ENCODE measurements at regions not wholly inside any gene's neighbourhood (a gene's known extent, or its start where the extent isn't known, plus 50 kb on each side); places are given as distances from the start of the nearest gene placed in this dataset.
"Not testable (repeated sequence)": the region's sequence is repeated elsewhere in the genome, so short reads cannot be mapped to it uniquely, and the experiment has no call there.

DNA sequence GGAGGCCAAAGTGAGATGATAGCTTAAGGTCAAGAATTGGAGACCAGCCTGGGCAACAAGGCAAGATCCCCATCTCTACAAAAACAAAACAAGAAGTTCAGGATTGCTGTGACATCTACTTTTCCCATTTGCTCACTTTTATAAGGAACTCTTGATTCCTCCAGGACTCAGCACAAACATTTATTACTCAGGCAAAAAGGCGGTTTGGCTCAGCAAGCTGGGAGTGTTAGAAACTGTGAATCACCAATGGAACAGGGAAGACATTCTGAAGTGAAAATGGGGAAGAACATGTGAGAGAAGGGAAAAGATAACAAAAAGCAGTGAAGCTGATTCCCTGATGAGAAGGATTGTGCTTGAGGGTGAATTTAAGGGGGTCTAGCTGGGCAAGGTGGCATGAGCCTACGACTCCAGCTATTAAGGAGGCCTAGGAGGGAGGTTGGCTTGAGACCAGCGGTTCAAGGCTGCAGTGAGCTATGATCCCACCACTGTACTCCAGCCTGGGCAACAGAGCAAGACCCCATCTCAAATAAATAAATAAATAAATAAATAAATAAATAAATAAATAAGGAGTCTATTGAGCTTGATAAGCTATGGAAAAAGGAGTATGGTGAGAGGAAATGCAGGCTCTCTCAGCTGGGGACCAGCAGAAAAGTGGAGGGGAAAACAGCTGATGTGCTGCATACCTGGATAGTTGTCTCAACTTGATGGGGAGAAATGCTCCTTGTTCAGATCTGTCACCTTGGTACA is 65.4 kb upstream of the HDDC2 start:
- no peaks in the 10 kb centered on the region for H3K4me1 ChIP-seq (ENCODE audit: control insufficient read depth, insufficient read depth, low read length, poor library complexity, severe bottlenecking)
- H3K36me3 ChIP-seq (ENCODE audit: control insufficient read depth, insufficient read depth, low read length): no peaks in the 10 kb centered on the region
- no peaks in the 10 kb centered on the region for H3K9me3 ChIP-seq (ENCODE audit: control insufficient read depth in 2 of 2, low read length in 2 of 2)
- no peak for ATAC-seq (ENCODE audit: low read depth in 2 of 2)
- H3K36me3 Mint-ChIP-seq: no peaks in the 10 kb centered on the region
- H3K27ac ChIP-seq (ENCODE audit: insufficient read depth, low read length, poor library complexity, severe bottlenecking): no peak overlapping the region
- no peak overlapping the region for H3K4me3 ChIP-seq (ENCODE audit: low read depth, low read length)
- DNase-seq: no peak
- H3K27me3 Mint-ChIP-seq: peaks cover 30% of the 10 kb centered on the region
- peaks cover 0 to 3% (median 0%) of the 10 kb centered on the region in 7 donors for H3K9me3 Mint-ChIP-seq
- H3K27me3 ChIP-seq (ENCODE audit: control insufficient read depth, insufficient read depth, low read length): peaks cover 22% of the 10 kb centered on the region
- H3K4me3 Mint-ChIP-seq: no peak overlapping the region
- H3K27ac Mint-ChIP-seq: no peak overlapping the region
- H3K4me1 Mint-ChIP-seq: no peaks in the 10 kb centered on the region

DNA sequence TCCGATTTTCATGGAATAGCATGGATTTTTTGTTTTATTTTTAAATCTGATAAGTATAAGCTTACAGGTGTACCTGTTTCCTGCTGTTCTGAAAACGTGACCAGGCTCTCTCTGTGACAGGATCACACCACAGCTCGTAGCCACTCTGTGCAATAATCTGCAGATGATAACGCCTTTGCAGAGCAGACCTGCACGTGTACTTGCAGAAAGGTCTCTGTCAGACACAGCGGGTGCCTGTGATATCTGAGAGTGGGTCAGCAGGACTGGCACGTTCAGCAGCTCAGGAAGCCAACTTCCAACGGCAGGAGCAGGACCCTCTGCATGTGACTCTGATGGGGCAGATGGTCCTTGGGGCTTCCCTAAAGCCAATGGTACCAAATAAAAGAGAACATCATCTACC is 68.6 kb upstream of the HDDC2 start:
- Histone ChIP-seq H3K9me3 (ENCODE audit: control insufficient read depth in 2 of 2, low read length in 2 of 2) (no peaks in the 10 kb centered on the region), H3K4me3 (ENCODE audit: low read depth, low read length) (no peak overlapping the region), H3K27ac (ENCODE audit: insufficient read depth, low read length, poor library complexity, severe bottlenecking) (no peak overlapping the region), H3K4me1 (ENCODE audit: control insufficient read depth, insufficient read depth, low read length, poor library complexity, severe bottlenecking) (no peaks in the 10 kb centered on the region), H3K27me3 (ENCODE audit: control insufficient read depth, insufficient read depth, low read length) (peaks cover 3% of the 10 kb centered on the region), H3K36me3 (ENCODE audit: control insufficient read depth, insufficient read depth, low read length) (no peaks in the 10 kb centered on the region)
- Mint-ChIP-seq H3K4me3 (no peak overlapping the region), H3K9me3 (peaks cover 0 to 3% (median 0%) of the 10 kb centered on the region in 7 donors), H3K27me3 (peaks cover 8% of the 10 kb centered on the region), H3K36me3 (no peaks in the 10 kb centered on the region), H3K4me1 (no peaks in the 10 kb centered on the region), H3K27ac (no peak overlapping the region)
- DNase-seq: no peak
- no peak for ATAC-seq (ENCODE audit: low read depth in 2 of 2)

DNA sequence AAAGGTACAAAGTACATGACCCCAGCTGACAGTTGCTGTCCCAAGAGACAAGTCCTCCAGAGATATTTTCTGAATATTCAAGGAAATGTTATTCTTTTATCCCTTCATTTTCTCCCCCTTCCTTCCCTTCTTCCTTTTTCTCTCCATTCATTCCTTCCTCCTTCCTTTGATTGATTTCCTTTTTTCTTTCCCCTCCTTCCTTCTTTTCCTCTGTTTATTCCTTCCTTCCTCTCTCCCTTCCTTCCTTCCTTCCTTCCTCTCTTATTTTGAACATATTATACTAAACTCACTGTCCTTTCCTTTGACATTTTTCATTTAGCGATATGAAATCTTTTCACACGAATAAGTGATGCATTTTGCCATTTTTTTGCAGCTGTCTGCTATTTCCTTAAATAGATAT is 73.2 kb upstream of the HDDC2 start:
- ATAC-seq (ENCODE audit: low read depth in 2 of 2) (no peak), DNase-seq (no peak)
- Histone ChIP-seq H3K9me3 (ENCODE audit: control insufficient read depth in 2 of 2, low read length in 2 of 2) (no peaks in the 10 kb centered on the region), H3K4me3 (ENCODE audit: low read depth, low read length) (no peak overlapping the region), H3K36me3 (ENCODE audit: control insufficient read depth, insufficient read depth, low read length) (no peaks in the 10 kb centered on the region), H3K27me3 (ENCODE audit: control insufficient read depth, insufficient read depth, low read length) (peaks cover 2% of the 10 kb centered on the region), H3K4me1 (ENCODE audit: control insufficient read depth, insufficient read depth, low read length, poor library complexity, severe bottlenecking) (no peaks in the 10 kb centered on the region), H3K27ac (ENCODE audit: insufficient read depth, low read length, poor library complexity, severe bottlenecking) (no peak overlapping the region)
- Mint-ChIP-seq H3K4me3 (no peak overlapping the region), H3K27ac (no peak overlapping the region), H3K9me3 (no peaks in the 10 kb centered on the region), H3K27me3 (peaks cover 9% of the 10 kb centered on the region), H3K36me3 (no peaks in the 10 kb centered on the region), H3K4me1 (no peaks in the 10 kb centered on the region)

DNA sequence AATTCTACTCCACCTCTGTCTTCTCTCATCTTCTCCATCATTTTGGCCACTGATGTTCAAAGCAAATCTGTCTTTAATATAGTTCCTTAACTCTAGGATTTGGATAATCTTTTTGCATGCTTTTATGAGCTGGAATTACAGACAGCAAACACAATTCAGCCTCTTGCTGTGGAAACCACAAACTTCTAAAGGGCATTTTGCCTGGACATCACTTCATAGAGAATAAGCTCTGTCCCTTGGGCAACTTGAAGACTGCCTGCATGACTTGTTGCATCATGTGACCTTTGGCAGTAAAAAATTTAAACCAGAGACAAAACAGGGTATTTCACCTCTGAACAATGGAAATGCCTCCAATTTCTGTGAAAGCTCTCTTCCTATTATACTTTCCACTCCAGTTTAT is 74.1 kb upstream of the HDDC2 start:
- H3K36me3 ChIP-seq (ENCODE audit: control insufficient read depth, insufficient read depth, low read length): no peaks in the 10 kb centered on the region
- ATAC-seq (ENCODE audit: low read depth in 2 of 2) (no peak), DNase-seq (no peak)
- no peak overlapping the region for H3K4me3 ChIP-seq (ENCODE audit: low read depth, low read length)
- Mint-ChIP-seq H3K4me1 (no peaks in the 10 kb centered on the region), H3K4me3 (no peak overlapping the region), H3K9me3 (no peaks in the 10 kb centered on the region), H3K27ac (no peak overlapping the region), H3K36me3 (no peaks in the 10 kb centered on the region), H3K27me3 (peaks cover 9% of the 10 kb centered on the region)
- no peak overlapping the region for H3K27ac ChIP-seq (ENCODE audit: insufficient read depth, low read length, poor library complexity, severe bottlenecking)
- no peaks in the 10 kb centered on the region for H3K4me1 ChIP-seq (ENCODE audit: control insufficient read depth, insufficient read depth, low read length, poor library complexity, severe bottlenecking)
- H3K27me3 ChIP-seq (ENCODE audit: control insufficient read depth, insufficient read depth, low read length): peaks cover 2% of the 10 kb centered on the region
- no peaks in the 10 kb centered on the region for H3K9me3 ChIP-seq (ENCODE audit: control insufficient read depth in 2 of 2, low read length in 2 of 2)

DNA sequence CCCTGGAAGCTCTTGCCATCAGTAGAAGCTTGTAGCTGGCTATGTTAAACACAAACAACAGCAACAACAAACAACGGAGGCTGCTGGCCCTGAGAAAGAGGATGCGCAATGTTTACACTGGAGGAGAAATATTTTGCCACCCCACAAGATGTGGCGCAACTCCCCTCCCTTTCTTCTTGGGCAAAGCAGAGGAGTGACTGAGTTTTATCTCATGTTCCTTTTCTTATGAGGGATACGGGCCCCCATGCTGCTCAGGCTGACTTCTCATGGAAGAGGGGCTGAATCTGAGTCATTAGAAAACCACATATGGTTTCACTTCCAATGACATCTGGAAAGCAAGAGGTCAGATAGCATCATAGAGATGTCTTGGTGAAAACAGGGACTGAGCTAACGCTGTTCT is 75.9 kb upstream of the HDDC2 start:
- ATAC-seq (ENCODE audit: low read depth in 2 of 2) (no peak), DNase-seq (no peak)
- H3K9me3 Mint-ChIP-seq: peaks cover 0 to 2% (median 0%) of the 10 kb centered on the region in 7 donors
- H3K4me3 ChIP-seq (ENCODE audit: low read depth, low read length): no peak overlapping the region
- peaks cover 2% of the 10 kb centered on the region for H3K27me3 ChIP-seq (ENCODE audit: control insufficient read depth, insufficient read depth, low read length)
- H3K36me3 Mint-ChIP-seq: no peaks in the 10 kb centered on the region
- peaks cover 9% of the 10 kb centered on the region for H3K27me3 Mint-ChIP-seq
- no peaks in the 10 kb centered on the region for H3K9me3 ChIP-seq (ENCODE audit: control insufficient read depth in 2 of 2, low read length in 2 of 2)
- no peaks in the 10 kb centered on the region for H3K4me1 Mint-ChIP-seq
- no peak overlapping the region for H3K4me3 Mint-ChIP-seq
- no peaks in the 10 kb centered on the region for H3K4me1 ChIP-seq (ENCODE audit: control insufficient read depth, insufficient read depth, low read length, poor library complexity, severe bottlenecking)
- no peaks in the 10 kb centered on the region for H3K36me3 ChIP-seq (ENCODE audit: control insufficient read depth, insufficient read depth, low read length)
- no peak overlapping the region for H3K27ac Mint-ChIP-seq
- H3K27ac ChIP-seq (ENCODE audit: insufficient read depth, low read length, poor library complexity, severe bottlenecking): no peak overlapping the region

DNA sequence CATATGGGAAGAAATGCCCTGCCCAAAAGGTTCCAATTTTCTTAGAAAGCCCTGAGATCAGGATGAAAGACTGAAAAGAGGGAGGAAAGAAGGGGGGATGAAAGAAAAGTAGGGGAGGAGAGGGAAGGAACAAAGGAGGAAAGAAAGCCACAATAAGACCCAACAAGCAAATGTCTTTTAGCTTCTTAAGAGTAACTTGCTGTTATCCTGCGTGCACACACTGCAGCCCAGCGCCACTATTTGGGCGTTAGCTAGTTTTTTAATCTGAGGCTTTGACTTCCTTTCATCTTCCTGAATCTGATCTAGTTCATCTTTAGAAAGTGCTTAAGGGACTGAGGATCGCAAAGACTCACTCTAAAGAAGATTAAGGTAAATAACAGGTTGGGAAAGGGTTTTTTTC is 77.4 kb upstream of the HDDC2 start:
- DNase-seq (peak in 1 of 3 donors; percentile 6), ATAC-seq (ENCODE audit: low read depth in 2 of 2) (no peak)
- H3K4me1 ChIP-seq (ENCODE audit: control insufficient read depth, insufficient read depth, low read length, poor library complexity, severe bottlenecking): no peaks in the 10 kb centered on the region
- no peaks in the 10 kb centered on the region for H3K36me3 ChIP-seq (ENCODE audit: control insufficient read depth, insufficient read depth, low read length)
- H3K36me3 Mint-ChIP-seq: no peaks in the 10 kb centered on the region
- no peaks in the 10 kb centered on the region for H3K4me1 Mint-ChIP-seq
- no peaks in the 10 kb centered on the region for H3K9me3 ChIP-seq (ENCODE audit: control insufficient read depth in 2 of 2, low read length in 2 of 2)
- H3K4me3 ChIP-seq (ENCODE audit: low read depth, low read length): no peak overlapping the region
- no peak overlapping the region for H3K27ac Mint-ChIP-seq
- H3K4me3 Mint-ChIP-seq: no peak overlapping the region
- H3K27me3 Mint-ChIP-seq: peaks cover 15% of the 10 kb centered on the region
- peaks cover 0 to 3% (median 0%) of the 10 kb centered on the region in 7 donors for H3K9me3 Mint-ChIP-seq
- no peak overlapping the region for H3K27ac ChIP-seq (ENCODE audit: insufficient read depth, low read length, poor library complexity, severe bottlenecking)
- H3K27me3 ChIP-seq (ENCODE audit: control insufficient read depth, insufficient read depth, low read length): peaks cover 2% of the 10 kb centered on the region

DNA sequence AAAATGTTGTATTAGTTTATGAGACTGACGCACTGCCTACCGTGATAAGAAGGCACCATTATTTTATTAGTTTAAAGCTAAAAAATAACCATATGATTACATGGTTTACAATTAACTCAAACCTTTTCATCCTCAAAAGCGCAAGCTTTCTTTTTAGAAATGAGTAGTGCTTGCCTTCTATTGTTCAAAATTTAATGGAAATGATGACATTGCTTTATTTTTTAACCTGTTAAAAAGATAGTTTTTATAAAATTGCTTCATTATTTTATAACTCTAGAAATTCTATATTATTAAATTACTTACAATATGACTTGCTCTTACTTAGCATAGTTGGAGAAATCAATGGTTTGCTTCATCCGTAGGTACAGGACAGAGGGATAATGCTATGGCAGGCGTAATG is 78.7 kb upstream of the HDDC2 start:
- DNase-seq: no peak
- Mint-ChIP-seq H3K4me1 (no peaks in the 10 kb centered on the region), H3K36me3 (no peaks in the 10 kb centered on the region), H3K9me3 (peaks cover 0 to 3% (median 0%) of the 10 kb centered on the region in 7 donors), H3K27me3 (peaks cover 16% of the 10 kb centered on the region), H3K4me3 (no peak overlapping the region), H3K27ac (no peak overlapping the region)
- Histone ChIP-seq H3K9me3 (ENCODE audit: control insufficient read depth in 2 of 2, low read length in 2 of 2) (no peaks in the 10 kb centered on the region), H3K27ac (ENCODE audit: insufficient read depth, low read length, poor library complexity, severe bottlenecking) (no peak overlapping the region), H3K4me3 (ENCODE audit: low read depth, low read length) (no peak overlapping the region), H3K36me3 (ENCODE audit: control insufficient read depth, insufficient read depth, low read length) (no peaks in the 10 kb centered on the region), H3K27me3 (ENCODE audit: control insufficient read depth, insufficient read depth, low read length) (peaks cover 2% of the 10 kb centered on the region), H3K4me1 (ENCODE audit: control insufficient read depth, insufficient read depth, low read length, poor library complexity, severe bottlenecking) (no peaks in the 10 kb centered on the region)
- ATAC-seq (ENCODE audit: low read depth in 2 of 2): no peak

DNA sequence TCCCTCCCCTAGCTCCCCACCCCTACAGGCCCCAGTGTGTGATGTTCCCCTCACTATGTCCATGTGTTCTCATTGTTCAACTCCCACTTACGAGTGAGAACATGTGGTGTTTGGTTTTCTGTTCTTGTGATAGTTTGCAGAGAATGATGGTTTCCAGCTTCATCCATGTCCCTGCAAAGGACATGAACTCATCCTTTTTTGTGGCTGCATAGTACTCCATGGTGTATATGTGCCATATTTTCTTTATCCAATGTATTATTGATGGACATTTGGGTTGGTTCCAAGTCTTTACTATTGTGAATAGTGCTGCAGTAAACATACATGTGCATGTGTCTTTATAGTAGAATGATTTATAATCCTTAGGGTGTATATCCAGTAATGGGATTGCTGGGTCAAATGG is 84.6 kb upstream of the HDDC2 start:
- not testable (repeated sequence) for H3K27ac Mint-ChIP-seq; DNase-seq; H3K4me3 Mint-ChIP-seq; ATAC-seq (ENCODE audit: low read depth in 2 of 2); H3K4me3 ChIP-seq (ENCODE audit: low read depth, low read length); H3K9me3 ChIP-seq (ENCODE audit: control insufficient read depth in 2 of 2, low read length in 2 of 2); H3K9me3 Mint-ChIP-seq; H3K4me1 ChIP-seq (ENCODE audit: control insufficient read depth, insufficient read depth, low read length, poor library complexity, severe bottlenecking); H3K27me3 ChIP-seq (ENCODE audit: control insufficient read depth, insufficient read depth, low read length); H3K27me3 Mint-ChIP-seq; H3K36me3 Mint-ChIP-seq; H3K36me3 ChIP-seq (ENCODE audit: control insufficient read depth, insufficient read depth, low read length); H3K4me1 Mint-ChIP-seq; H3K27ac ChIP-seq (ENCODE audit: insufficient read depth, low read length, poor library complexity, severe bottlenecking)

Measured in CD4-positive, CD25-positive, alpha-beta regulatory T cell (primary cell).